H1 (cell line): ENCODE measurements at regions not wholly inside any gene's neighbourhood (a gene's known extent, or its start where the extent isn't known, plus 50 kb on each side); places are given as distances from the start of the nearest gene placed in this dataset.

ENCODE experiments used
- ATF3 ChIP-seq: IDR thresholded peaks from 2 replicates; pipeline ENCODE4 v1.6.1; 2011; ENCODE audit warnings: low read depth, mild to moderate bottlenecking, low read length; ENCODE audit not compliant: insufficient read depth
- EZH2 ChIP-seq: fragments of 200-600 bp; sonication (generic); IDR thresholded peaks from 2 replicates; pipeline ENCODE4 v1.7.1; 2012; ENCODE audit warnings: low read depth, mild to moderate bottlenecking, moderate library complexity, low read length, inconsistent platforms; ENCODE audit not compliant: severe bottlenecking
- JUN ChIP-seq: IDR thresholded peaks from 2 replicates; pipeline ENCODE4 v1.6.1; 2011; ENCODE audit warnings: low read depth, mild to moderate bottlenecking, improper control_type of control experiment, low read length
- KDM1A ChIP-seq: fragments of 200-600, 300-600 bp; sonication (generic); IDR thresholded peaks from 2 replicates; pipeline ENCODE4 v1.7.1; 2016; ENCODE audit warnings: mild to moderate bottlenecking, low read length, borderline replicate concordance
- MAFK ChIP-seq: IDR thresholded peaks from 2 replicates; pipeline ENCODE4 v1.6.1; 2012; ENCODE audit warnings: low read depth, mild to moderate bottlenecking, improper control_type of control experiment, low read length
- POLR2A ChIP-seq, 2 experiments: IDR thresholded peaks; 1 replicate in 1 of 2; 2 replicates in 1 of 2; pipeline ENCODE4 v1.6.1; 2011; ENCODE audit warnings: low read depth in 2 of 2, low read length in 2 of 2, mild to moderate bottlenecking in 2 of 2; ENCODE audit errors: control extremely low read depth in 1 of 2
- RFX5 ChIP-seq: IDR thresholded peaks from 2 replicates; pipeline ENCODE4 v1.6.1; 2011; ENCODE audit warnings: low read depth, low read length, improper control_type of control experiment, borderline replicate concordance
- SP1 ChIP-seq: IDR thresholded peaks from 2 replicates; pipeline ENCODE4 v1.6.1; 2011; ENCODE audit warnings: low read depth, low read length
- TCF12 ChIP-seq: IDR thresholded peaks from 2 replicates; pipeline ENCODE4 v1.6.1; 2011; ENCODE audit warnings: low read depth, mild to moderate bottlenecking, low read length
- TF ChIP-seq, protein P1 (sequence below), 3 experiments: IDR thresholded peaks; 1 replicate in 2 of 3; 2 replicates in 1 of 3; pipeline versions ENCODE4 v1.5.1 to v1.6.1; 2011; ENCODE audit warnings: low read length in 3 of 3, mild to moderate bottlenecking in 3 of 3, inconsistent platforms in 2 of 3, low read depth in 1 of 3, moderate library complexity in 1 of 3; ENCODE audit not compliant: insufficient read depth in 1 of 3; ENCODE audit errors: control extremely low read depth in 1 of 3

- TF ChIP-seq RFX5 (no peak), POLR2A (IDR thresholded peaks at IDR 0.05; ENCODE audit: control extremely low read depth in 1 of 2, low read depth in 2 of 2, low read length in 2 of 2) (no peak), KDM1A (no peak), TCF12 (no peak), SP1 (no peak), MAFK (no peak), ATF3 (no peak), JUN (no peak), EZH2 (no peak)
- TF ChIP-seq, protein P1, sequence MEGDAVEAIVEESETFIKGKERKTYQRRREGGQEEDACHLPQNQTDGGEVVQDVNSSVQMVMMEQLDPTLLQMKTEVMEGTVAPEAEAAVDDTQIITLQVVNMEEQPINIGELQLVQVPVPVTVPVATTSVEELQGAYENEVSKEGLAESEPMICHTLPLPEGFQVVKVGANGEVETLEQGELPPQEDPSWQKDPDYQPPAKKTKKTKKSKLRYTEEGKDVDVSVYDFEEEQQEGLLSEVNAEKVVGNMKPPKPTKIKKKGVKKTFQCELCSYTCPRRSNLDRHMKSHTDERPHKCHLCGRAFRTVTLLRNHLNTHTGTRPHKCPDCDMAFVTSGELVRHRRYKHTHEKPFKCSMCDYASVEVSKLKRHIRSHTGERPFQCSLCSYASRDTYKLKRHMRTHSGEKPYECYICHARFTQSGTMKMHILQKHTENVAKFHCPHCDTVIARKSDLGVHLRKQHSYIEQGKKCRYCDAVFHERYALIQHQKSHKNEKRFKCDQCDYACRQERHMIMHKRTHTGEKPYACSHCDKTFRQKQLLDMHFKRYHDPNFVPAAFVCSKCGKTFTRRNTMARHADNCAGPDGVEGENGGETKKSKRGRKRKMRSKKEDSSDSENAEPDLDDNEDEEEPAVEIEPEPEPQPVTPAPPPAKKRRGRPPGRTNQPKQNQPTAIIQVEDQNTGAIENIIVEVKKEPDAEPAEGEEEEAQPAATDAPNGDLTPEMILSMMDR (IDR thresholded peaks at IDR 0.05; ENCODE audit: control extremely low read depth in 1 of 3, insufficient read depth in 1 of 3, low read depth in 1 of 3, low read length in 3 of 3), result no peak
These were observed 106.3 kb upstream of the THY1 start for GRCh38 chr11:119529063-119529845.
